ENCODE measurements at regions not wholly inside any gene's neighbourhood (a gene's known extent, or its start where the extent isn't known, plus 50 kb on each side); places are given as distances from the start of the nearest gene placed in this dataset.
"Not testable (repeated sequence)": the region's sequence is repeated elsewhere in the genome, so short reads cannot be mapped to it uniquely, and the experiment has no call there.

DNA sequence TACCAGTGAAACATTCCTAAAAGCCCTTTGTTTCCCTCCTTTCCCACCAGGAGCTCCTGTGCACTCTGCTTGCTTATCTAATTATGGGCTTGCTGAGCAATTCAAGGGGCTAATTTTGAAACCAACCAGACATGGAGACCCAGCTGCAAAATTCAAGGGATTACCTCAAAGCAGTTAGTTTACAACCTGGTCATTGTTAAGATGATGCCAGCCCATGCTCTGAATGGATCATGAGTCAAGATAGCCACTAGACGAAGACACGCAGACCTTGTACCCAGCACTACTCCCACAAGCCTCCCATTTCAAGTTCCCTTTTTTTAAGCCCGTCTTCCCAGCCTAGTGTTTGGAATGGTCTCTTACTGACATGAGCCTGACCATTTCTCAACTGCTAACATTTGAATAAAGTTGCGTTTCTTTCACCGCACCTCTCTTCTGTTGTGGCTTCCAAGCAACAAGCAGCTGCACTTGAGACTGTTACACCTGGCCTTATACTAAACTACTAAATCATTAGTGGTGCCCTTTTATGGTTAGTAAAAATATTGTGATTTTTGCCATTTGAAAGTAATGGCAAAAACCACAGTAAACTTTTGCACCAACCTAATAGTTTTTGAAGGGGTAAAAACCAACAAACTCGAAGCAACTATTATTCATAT is 315.3 kb upstream of the LUZP2 start:
- TF ChIP-seq EZH2phosphoT487 (IDR thresholded peaks at IDR 0.05; ENCODE audit: borderline replicate concordance, low read length) (no peak), CTCF (IDR thresholded peaks at IDR 0.05; ENCODE audit: low read depth, low read length, poor library complexity, severe bottlenecking) (no peak)
- no peaks in the 10 kb centered on the region for H3K36me3 ChIP-seq (ENCODE audit: control insufficient read depth, low read length)
- no peaks in the 10 kb centered on the region for H3K79me2 ChIP-seq (ENCODE audit: control insufficient read depth, low read length)
- H3K9me3 ChIP-seq (ENCODE audit: control insufficient read depth, insufficient read depth, low read length), result no peaks in the 10 kb centered on the region; the same call in 1 of the 2 replicates
- H3F3A ChIP-seq (ENCODE audit: control insufficient read depth, insufficient read depth), result no peaks in the 10 kb centered on the region
- H3K4me3 ChIP-seq (ENCODE audit: low read length), result no peak overlapping the region
- H3K27me3 ChIP-seq (ENCODE audit: control insufficient read depth, low read length), result no peaks in the 10 kb centered on the region
- H4K20me1 ChIP-seq (ENCODE audit: control insufficient read depth, insufficient read depth, low read depth, low read length), result no peaks in the 10 kb centered on the region
- no peaks in the 10 kb centered on the region for H3K9me2 ChIP-seq (replicated peaks; ENCODE audit: control insufficient read depth, low read length)
- no peak overlapping the region for H3K4me2 ChIP-seq (ENCODE audit: low read length)
- H3K27ac ChIP-seq (ENCODE audit: low read depth, low read length), result no peak overlapping the region
- no peaks in the 10 kb centered on the region for H3K4me1 ChIP-seq (ENCODE audit: control insufficient read depth, low read length)

GRCh38 chr11:24185535-24185934 is 311.3 kb upstream of the LUZP2 start:
- H3K4me1 ChIP-seq (ENCODE audit: control insufficient read depth, low read length); H4K20me1 ChIP-seq (ENCODE audit: control insufficient read depth, insufficient read depth, low read depth, low read length); H3K27ac ChIP-seq (ENCODE audit: low read depth, low read length); H3K79me2 ChIP-seq (ENCODE audit: control insufficient read depth, low read length); H3K4me2 ChIP-seq (ENCODE audit: low read length); H3K27me3 ChIP-seq (ENCODE audit: control insufficient read depth, low read length); H3K9me2 ChIP-seq (replicated peaks; ENCODE audit: control insufficient read depth, low read length); H3F3A ChIP-seq (ENCODE audit: control insufficient read depth, insufficient read depth); H3K9me3 ChIP-seq (ENCODE audit: control insufficient read depth, insufficient read depth, low read length); H3K36me3 ChIP-seq (ENCODE audit: control insufficient read depth, low read length); H3K4me3 ChIP-seq (ENCODE audit: low read length): not testable (repeated sequence)

DNA sequence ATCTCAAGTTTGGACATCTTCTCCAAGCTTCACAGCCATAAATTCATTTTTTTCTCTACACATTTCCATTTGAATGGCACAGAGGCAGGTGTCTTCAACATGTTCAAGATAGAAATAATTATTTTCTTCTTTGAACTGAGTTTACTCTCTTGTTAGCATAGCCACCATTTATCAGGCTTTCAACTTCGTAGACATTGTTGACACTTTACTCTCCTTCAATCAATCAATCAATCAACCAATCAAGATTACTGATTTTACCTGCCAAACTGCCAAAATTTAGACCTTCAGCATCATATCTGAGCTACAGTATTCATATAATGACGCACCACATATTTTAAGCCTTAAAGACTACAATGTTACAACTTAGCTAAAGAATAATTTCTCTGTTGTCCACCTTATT is 300.1 kb upstream of the LUZP2 start:
- Histone ChIP-seq H3K4me1 (ENCODE audit: control insufficient read depth, low read length) (no peaks in the 10 kb centered on the region), H3K4me2 (ENCODE audit: low read length) (no peak overlapping the region), H3K9me2 (replicated peaks; ENCODE audit: control insufficient read depth, low read length) (no peaks in the 10 kb centered on the region), H3K4me3 (ENCODE audit: low read length) (no peak overlapping the region), H3F3A (ENCODE audit: control insufficient read depth, insufficient read depth) (no peaks in the 10 kb centered on the region), H3K27ac (ENCODE audit: low read depth, low read length) (no peak overlapping the region), H4K20me1 (ENCODE audit: control insufficient read depth, insufficient read depth, low read depth, low read length) (no peaks in the 10 kb centered on the region), H3K27me3 (ENCODE audit: control insufficient read depth, low read length) (no peaks in the 10 kb centered on the region), H3K79me2 (ENCODE audit: control insufficient read depth, low read length) (no peaks in the 10 kb centered on the region), H3K36me3 (ENCODE audit: control insufficient read depth, low read length) (no peaks in the 10 kb centered on the region), H3K9me3 (ENCODE audit: control insufficient read depth, insufficient read depth, low read length) (no peaks in the 10 kb centered on the region)
- TF ChIP-seq CTCF (IDR thresholded peaks at IDR 0.05; ENCODE audit: low read depth, low read length, poor library complexity, severe bottlenecking) (no peak), EZH2phosphoT487 (IDR thresholded peaks at IDR 0.05; ENCODE audit: borderline replicate concordance, low read length) (no peak)

DNA sequence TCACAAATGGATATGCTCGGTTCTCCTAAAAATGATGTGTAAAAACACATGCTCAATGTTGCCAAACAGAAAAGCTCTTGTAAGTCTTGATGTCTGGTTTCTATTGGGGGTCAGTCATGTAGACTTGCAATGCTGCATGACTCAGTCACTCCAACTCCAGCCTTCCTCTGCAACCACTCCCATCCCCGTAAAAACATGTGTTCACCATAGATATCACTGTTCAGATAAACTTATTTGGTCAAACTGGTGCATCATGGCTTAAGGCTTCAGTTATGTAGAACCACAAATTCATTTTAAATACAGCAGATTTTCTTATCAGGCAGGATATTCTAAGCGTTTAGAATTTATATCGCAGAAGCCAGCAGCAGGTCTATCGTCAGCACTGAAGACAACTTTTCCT is 298.4 kb upstream of the LUZP2 start:
- Histone ChIP-seq H4K20me1 (ENCODE audit: control insufficient read depth, insufficient read depth, low read depth, low read length) (no peaks in the 10 kb centered on the region), H3K9me2 (replicated peaks; ENCODE audit: control insufficient read depth, low read length) (no peaks in the 10 kb centered on the region), H3K27ac (ENCODE audit: low read depth, low read length) (no peak overlapping the region), H3K27me3 (ENCODE audit: control insufficient read depth, low read length) (no peaks in the 10 kb centered on the region), H3K4me3 (ENCODE audit: low read length) (no peak overlapping the region), H3K4me2 (ENCODE audit: low read length) (no peak overlapping the region), H3K79me2 (ENCODE audit: control insufficient read depth, low read length) (no peaks in the 10 kb centered on the region), H3F3A (ENCODE audit: control insufficient read depth, insufficient read depth) (no peaks in the 10 kb centered on the region), H3K4me1 (ENCODE audit: control insufficient read depth, low read length) (no peaks in the 10 kb centered on the region), H3K36me3 (ENCODE audit: control insufficient read depth, low read length) (no peaks in the 10 kb centered on the region), H3K9me3 (ENCODE audit: control insufficient read depth, insufficient read depth, low read length) (no peaks in the 10 kb centered on the region)
- TF ChIP-seq CTCF (IDR thresholded peaks at IDR 0.05; ENCODE audit: low read depth, low read length, poor library complexity, severe bottlenecking) (no peak), EZH2phosphoT487 (IDR thresholded peaks at IDR 0.05; ENCODE audit: borderline replicate concordance, low read length) (no peak)

All from DOHH2 (cell line).